Adrenal gland (tissue), 5 donors: ENCODE measurements at regions not wholly inside any gene's neighbourhood (a gene's known extent, or its start where the extent isn't known, plus 50 kb on each side); places are given as distances from the start of the nearest gene placed in this dataset.

Source experiments
- POLR2A ChIP-seq, 2 donors: fragments of 450-650 bp; IDR thresholded peaks; one replicate each; pipeline ENCODE4 v1.6.1; 2017; ENCODE audit warnings: antibody characterized with exemption in 2 of 2, mild to moderate bottlenecking in 2 of 2, moderate library complexity in 1 of 2
- TF ChIP-seq, protein P1 (sequence below), 6 experiments: fragments of 450-650 bp in 4 of 6; fragments of 200-600 bp in 2 of 6; sonication (generic) in 1 of 6; IDR thresholded peaks; 1 replicate in 5 of 6; 2 replicates in 1 of 6; pipeline versions ENCODE4 v1.5.1 to v1.8.0; 2016 to 2021; ENCODE audit warnings: antibody characterized with exemption in 6 of 6, mild to moderate bottlenecking in 2 of 6, moderate library complexity in 1 of 6
- donor health status: DM: no; HTN: no; CAD: no.

DNA sequence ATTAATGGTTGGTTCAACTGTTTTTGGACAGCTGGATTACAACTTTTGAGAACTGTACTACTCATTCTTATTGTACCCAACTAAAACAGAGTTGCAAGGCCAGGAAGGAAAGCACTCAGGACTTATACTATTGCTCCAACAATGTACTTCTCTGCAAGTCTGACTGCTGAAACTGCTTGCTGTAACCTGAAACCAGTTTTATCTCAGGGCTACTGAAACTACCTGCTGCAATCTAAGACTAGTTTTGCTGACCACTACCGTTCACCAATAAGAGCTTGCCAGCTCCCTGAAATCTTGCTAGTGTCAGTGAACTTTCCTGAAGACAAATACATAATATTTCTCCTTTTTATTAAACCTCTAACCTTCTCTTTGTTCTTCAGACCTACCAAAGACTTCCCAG lies 157.3 kb downstream of the CDCA7 start:
- TF ChIP-seq, protein P1, sequence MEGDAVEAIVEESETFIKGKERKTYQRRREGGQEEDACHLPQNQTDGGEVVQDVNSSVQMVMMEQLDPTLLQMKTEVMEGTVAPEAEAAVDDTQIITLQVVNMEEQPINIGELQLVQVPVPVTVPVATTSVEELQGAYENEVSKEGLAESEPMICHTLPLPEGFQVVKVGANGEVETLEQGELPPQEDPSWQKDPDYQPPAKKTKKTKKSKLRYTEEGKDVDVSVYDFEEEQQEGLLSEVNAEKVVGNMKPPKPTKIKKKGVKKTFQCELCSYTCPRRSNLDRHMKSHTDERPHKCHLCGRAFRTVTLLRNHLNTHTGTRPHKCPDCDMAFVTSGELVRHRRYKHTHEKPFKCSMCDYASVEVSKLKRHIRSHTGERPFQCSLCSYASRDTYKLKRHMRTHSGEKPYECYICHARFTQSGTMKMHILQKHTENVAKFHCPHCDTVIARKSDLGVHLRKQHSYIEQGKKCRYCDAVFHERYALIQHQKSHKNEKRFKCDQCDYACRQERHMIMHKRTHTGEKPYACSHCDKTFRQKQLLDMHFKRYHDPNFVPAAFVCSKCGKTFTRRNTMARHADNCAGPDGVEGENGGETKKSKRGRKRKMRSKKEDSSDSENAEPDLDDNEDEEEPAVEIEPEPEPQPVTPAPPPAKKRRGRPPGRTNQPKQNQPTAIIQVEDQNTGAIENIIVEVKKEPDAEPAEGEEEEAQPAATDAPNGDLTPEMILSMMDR (IDR thresholded peaks at IDR 0.05) = no peak
- TF ChIP-seq POLR2A (IDR thresholded peaks at IDR 0.05) = no peak
